ENCODE measurements at regions not wholly inside any gene's neighbourhood (a gene's known extent, or its start where the extent isn't known, plus 50 kb on each side); places are given as distances from the start of the nearest gene placed in this dataset.
"Not testable (repeated sequence)": the region's sequence is repeated elsewhere in the genome, so short reads cannot be mapped to it uniquely, and the experiment has no call there.

DNA sequence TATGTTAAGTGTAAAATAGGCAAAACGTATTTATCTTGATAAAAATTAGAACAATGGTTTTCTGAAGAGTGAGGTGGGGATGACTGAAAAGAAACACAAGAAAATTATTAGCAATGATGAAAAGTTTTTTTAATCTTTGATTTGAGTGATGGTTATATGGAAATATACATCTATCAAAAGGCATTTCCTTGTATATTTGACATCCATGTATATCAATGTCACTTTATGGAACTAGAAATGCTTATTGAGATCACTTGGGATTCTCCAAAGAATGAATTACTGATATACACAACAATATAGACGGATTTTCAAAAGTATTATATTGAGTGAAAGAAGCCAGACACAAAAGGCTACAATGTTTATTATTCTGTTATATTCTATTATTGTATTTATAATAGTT, 1042.0 kb upstream of the POT1 start:
- Mint-ChIP-seq H3K36me3 (no peaks in the 10 kb centered on the region), H3K27me3 (no peaks in the 10 kb centered on the region), H3K4me1 (no peaks in the 10 kb centered on the region)

DNA sequence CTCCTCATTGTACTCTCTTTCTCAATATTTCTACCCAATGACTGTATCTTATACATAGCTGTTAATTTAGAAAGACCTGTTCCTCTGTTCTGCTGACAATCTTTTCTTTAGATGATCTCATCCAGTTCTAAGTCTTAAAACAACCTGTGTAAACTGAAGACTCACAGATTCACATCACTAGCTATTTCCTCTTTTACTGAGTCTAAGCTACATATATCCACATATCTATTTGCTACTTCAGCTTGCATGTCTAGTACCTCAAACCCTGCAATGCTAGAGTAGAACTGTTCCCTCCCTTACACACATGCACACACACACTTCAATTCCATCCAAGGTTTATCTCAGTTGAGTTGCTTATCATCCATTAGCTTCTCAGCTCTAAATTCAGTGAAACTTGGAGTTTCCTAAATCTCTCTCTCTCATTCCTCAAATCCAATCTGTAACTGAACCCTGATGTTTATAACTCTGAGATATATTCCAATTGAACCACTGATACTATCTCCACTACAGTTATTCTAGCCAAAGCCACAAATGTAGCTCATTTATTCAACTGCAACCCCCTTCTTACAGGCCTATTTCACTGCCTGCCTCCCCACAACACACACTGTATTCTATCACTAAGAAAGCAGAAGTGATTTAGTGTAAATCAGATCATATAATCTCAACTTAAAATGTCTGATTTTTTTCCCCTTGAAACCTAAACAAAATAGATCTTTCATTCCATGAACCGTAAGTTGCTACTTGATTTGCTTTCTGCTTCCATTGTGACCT, 1036.8 kb upstream of the POT1 start:
- H3K36me3 Mint-ChIP-seq, result no peaks in the 10 kb centered on the region
- H3K4me3 Mint-ChIP-seq, result no peak overlapping the region
- H3K9me3 Mint-ChIP-seq, result peaks cover 5% of the 10 kb centered on the region
- H3K27ac Mint-ChIP-seq, result no peak overlapping the region
- H3K4me1 Mint-ChIP-seq, result no peaks in the 10 kb centered on the region
- no peaks in the 10 kb centered on the region for H3K27me3 Mint-ChIP-seq

More for the DNA sequence above, 1042.0 kb upstream of the POT1 start:
- peaks cover 5% of the 10 kb centered on the region for H3K9me3 Mint-ChIP-seq
- H3K27ac Mint-ChIP-seq, result no peak overlapping the region
- no peak overlapping the region for H3K4me3 Mint-ChIP-seq

- Mint-ChIP-seq H3K36me3 (no peaks in the 10 kb centered on the region), H3K9me3 (peaks cover 11% of the 10 kb centered on the region), H3K27ac (no peak overlapping the region), H3K27me3 (no peaks in the 10 kb centered on the region), H3K4me3 (no peak overlapping the region), H3K4me1 (no peaks in the 10 kb centered on the region)
Measured at GRCh38 chr7:125934955-125935354, 1005.3 kb upstream of the POT1 start.

DNA sequence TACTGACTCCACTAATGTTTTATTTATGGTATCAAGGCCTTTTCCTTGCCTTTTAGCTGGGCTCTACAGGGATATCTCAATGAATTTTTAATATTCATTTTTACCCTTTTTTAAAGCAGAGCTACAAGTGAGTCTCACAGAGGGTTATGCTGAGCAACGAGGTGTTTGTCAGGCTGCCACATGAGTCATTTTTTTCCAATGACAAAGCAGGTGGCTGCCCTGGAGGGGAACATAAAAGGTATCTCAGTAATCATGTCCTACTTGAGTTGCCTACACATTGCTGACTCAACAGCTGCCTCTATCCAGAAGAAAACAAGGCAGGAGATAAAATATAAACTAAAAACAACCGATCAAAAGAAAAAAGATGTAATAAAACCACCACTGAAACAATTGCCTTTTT, 1004.9 kb upstream of the POT1 start:
- Mint-ChIP-seq H3K27me3 (no peaks in the 10 kb centered on the region), H3K4me1 (no peaks in the 10 kb centered on the region), H3K9me3 (peaks cover 12% of the 10 kb centered on the region), H3K4me3 (no peak overlapping the region), H3K27ac (no peak overlapping the region), H3K36me3 (no peaks in the 10 kb centered on the region)

DNA sequence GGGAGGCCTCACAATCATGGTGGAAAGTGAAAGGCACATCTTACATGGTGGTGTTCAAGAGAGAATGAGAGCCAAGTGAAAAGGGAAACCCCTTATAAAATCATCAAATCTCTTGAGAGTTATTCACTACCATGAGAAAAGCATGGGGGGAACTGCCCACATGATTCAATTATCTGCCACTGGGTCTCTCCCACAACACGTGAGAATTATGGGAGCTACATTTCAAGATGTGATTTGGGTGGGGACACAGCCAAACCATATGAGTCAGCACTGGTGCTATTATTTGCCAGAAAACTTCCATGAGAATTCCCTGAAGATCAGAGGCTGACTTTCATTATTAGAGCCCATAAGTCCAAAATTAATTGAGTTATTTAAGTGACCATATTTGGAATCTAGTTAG, 1001.2 kb upstream of the POT1 start:
- Mint-ChIP-seq H3K4me1 (no peaks in the 10 kb centered on the region), H3K27me3 (no peaks in the 10 kb centered on the region), H3K36me3 (no peaks in the 10 kb centered on the region), H3K9me3 (peaks cover 5% of the 10 kb centered on the region), H3K4me3 (no peak overlapping the region), H3K27ac (no peak overlapping the region)

DNA sequence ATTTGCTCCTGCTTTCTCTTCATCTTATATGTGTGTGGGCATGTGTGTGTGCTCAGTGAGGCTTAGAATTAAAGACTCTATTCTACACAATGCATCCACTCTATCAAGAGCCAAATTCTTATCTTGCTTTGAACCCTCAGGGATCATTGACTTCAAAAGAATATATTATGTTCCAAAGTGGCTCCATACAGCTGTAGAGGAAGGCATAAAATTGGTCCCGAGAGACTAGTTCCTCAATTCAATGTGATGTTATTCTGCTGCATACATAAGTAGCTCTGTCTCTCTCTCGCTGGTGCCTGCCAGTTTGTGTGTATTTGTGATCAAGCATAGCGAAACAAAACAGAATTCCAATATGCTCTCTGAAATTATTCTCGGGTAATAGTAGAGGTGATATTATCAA, 997.9 kb upstream of the POT1 start:
- Mint-ChIP-seq H3K4me1 (no peaks in the 10 kb centered on the region), H3K27me3 (no peaks in the 10 kb centered on the region), H3K9me3 (peaks cover 8% of the 10 kb centered on the region), H3K4me3 (no peak overlapping the region), H3K36me3 (no peaks in the 10 kb centered on the region), H3K27ac (no peak overlapping the region)

DNA sequence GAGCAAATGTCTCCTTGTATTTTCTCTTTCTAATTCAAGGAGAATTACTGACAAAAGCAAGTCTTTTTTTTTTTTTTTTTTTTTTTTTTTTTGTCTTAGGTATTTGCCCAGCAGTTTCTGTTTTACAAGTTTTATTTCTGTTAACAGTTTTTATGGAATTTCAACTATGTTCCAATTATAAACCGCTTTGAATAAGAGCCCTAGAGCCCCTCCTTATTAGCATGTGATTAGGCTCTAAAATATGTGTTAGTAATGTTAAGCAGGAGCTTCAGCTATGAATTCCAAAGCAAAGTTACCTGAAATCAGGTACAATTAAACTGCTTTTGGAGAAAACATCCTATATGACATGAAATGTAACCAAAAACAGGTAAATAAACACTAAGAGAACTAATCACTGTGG, 997.0 kb upstream of the POT1 start:
- no peak overlapping the region for H3K4me3 Mint-ChIP-seq
- H3K4me1 Mint-ChIP-seq, result no peaks in the 10 kb centered on the region
- H3K27me3 Mint-ChIP-seq, result no peaks in the 10 kb centered on the region
- H3K9me3 Mint-ChIP-seq, result peaks cover 8% of the 10 kb centered on the region
- H3K36me3 Mint-ChIP-seq, result no peaks in the 10 kb centered on the region
- H3K27ac Mint-ChIP-seq, result no peak overlapping the region

DNA sequence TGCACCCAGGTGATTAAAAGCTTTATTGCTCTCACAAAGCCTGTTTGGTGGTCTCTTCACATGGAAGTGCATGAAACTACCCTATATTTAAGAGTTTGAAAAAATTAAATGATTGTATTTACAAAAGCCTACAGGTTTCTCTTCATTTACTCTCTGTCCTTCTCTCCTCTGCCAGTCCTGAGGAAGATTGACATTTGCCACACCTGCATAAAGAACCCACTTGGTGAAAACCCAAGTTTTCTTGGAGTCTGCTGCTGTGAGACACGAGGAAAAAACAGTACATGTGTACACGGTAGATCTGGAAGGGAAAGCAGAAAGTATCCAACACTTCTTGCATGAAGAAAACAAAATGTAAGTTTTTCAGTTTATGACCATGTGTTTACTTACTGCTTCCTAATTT, 994.4 kb upstream of the POT1 start:
- no peak overlapping the region for H3K4me3 Mint-ChIP-seq
- H3K4me1 Mint-ChIP-seq, result no peaks in the 10 kb centered on the region
- no peak overlapping the region for H3K27ac Mint-ChIP-seq
- no peaks in the 10 kb centered on the region for H3K36me3 Mint-ChIP-seq
- H3K9me3 Mint-ChIP-seq, result peaks cover 4% of the 10 kb centered on the region
- H3K27me3 Mint-ChIP-seq, result no peaks in the 10 kb centered on the region

GRCh38 chr7:125915381-125915948, 985.8 kb upstream of the POT1 start:
- H3K36me3 Mint-ChIP-seq, H3K9me3 Mint-ChIP-seq, H3K27me3 Mint-ChIP-seq, H3K4me3 Mint-ChIP-seq, H3K27ac Mint-ChIP-seq, H3K4me1 Mint-ChIP-seq: not testable (repeated sequence)

DNA sequence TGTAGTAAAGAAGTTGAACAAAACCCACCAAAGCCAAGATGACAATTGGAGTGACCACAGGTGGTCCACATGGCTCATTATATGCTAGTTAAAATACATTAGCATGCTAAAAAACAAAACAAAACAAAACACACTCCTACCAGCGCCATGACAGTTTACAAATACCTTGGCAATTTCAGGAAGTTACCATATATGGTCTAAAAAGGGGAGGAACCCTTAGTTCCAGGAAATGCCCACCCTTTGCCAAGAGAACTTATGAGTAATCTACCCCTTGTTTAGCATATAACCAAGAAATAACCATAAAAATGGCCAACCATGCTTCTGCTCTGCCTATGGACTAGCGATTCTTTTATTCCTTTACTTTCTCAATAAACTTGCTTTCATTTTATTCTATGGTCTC, 979.1 kb upstream of the POT1 start:
- Mint-ChIP-seq H3K36me3 (no peaks in the 10 kb centered on the region), H3K27ac (no peak overlapping the region), H3K4me3 (no peak overlapping the region), H3K4me1 (no peaks in the 10 kb centered on the region), H3K27me3 (no peaks in the 10 kb centered on the region), H3K9me3 (peaks cover 5% of the 10 kb centered on the region)

- Mint-ChIP-seq H3K36me3 (no peaks in the 10 kb centered on the region), H3K4me1 (no peaks in the 10 kb centered on the region), H3K9me3 (peaks cover 10% of the 10 kb centered on the region), H3K27me3 (no peaks in the 10 kb centered on the region), H3K27ac (no peak overlapping the region), H3K4me3 (no peak overlapping the region)
Measured at GRCh38 chr7:125899577-125899976, 970.0 kb upstream of the POT1 start.

- Mint-ChIP-seq H3K27ac (no peak overlapping the region), H3K9me3 (no peaks in the 10 kb centered on the region), H3K4me3 (no peak overlapping the region), H3K36me3 (no peaks in the 10 kb centered on the region), H3K4me1 (no peaks in the 10 kb centered on the region), H3K27me3 (no peaks in the 10 kb centered on the region)
Measured at GRCh38 chr7:125892434-125892833, 962.8 kb upstream of the POT1 start.

GRCh38 chr7:125878988-125879387, 949.4 kb upstream of the POT1 start:
- Mint-ChIP-seq H3K4me1 (no peaks in the 10 kb centered on the region), H3K27ac (no peak overlapping the region), H3K4me3 (no peak overlapping the region), H3K9me3 (no peaks in the 10 kb centered on the region), H3K36me3 (no peaks in the 10 kb centered on the region), H3K27me3 (no peaks in the 10 kb centered on the region)

- no peaks in the 10 kb centered on the region for H3K4me1 Mint-ChIP-seq
- no peaks in the 10 kb centered on the region for H3K36me3 Mint-ChIP-seq
- H3K27me3 Mint-ChIP-seq, result no peaks in the 10 kb centered on the region
- no peak overlapping the region for H3K27ac Mint-ChIP-seq
- H3K4me3 Mint-ChIP-seq, result no peak overlapping the region
- no peaks in the 10 kb centered on the region for H3K9me3 Mint-ChIP-seq
Measured at GRCh38 chr7:125878235-125878956, 948.8 kb upstream of the POT1 start.

GRCh38 chr7:125877246-125877645, 947.6 kb upstream of the POT1 start:
- Mint-ChIP-seq H3K4me3 (no peak overlapping the region), H3K27me3 (no peaks in the 10 kb centered on the region), H3K36me3 (no peaks in the 10 kb centered on the region), H3K4me1 (no peaks in the 10 kb centered on the region), H3K27ac (no peak overlapping the region), H3K9me3 (no peaks in the 10 kb centered on the region)

DNA sequence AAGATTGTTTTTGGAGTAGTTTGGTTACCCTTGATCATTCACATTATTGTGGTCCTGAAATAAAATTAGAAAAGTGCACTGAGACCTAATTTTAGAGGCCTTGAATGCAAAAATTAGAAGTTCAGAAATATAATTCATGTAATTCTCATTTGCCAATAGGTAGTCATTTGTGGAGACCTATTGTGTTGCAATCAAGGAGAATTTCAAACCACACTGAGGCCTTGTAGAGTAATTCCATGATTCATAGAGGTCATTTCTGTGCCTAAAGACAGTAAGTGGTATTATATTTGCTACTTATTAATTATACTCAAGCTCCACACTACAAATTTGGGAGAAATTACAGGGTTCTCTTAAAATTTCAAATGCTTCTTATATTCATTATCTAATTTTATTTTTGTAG, 946.8 kb upstream of the POT1 start:
- H3K27ac Mint-ChIP-seq, result no peak overlapping the region
- H3K36me3 Mint-ChIP-seq, result no peaks in the 10 kb centered on the region
- no peaks in the 10 kb centered on the region for H3K4me1 Mint-ChIP-seq
- H3K4me3 Mint-ChIP-seq, result no peak overlapping the region
- no peaks in the 10 kb centered on the region for H3K9me3 Mint-ChIP-seq
- no peaks in the 10 kb centered on the region for H3K27me3 Mint-ChIP-seq
